ENCODE measurements at regions not wholly inside any gene's neighbourhood (a gene's known extent, or its start where the extent isn't known, plus 50 kb on each side); places are given as distances from the start of the nearest gene placed in this dataset.
"Not testable (repeated sequence)": the region's sequence is repeated elsewhere in the genome, so short reads cannot be mapped to it uniquely, and the experiment has no call there.

GRCh38 chr5:36777105-36777757, 99.3 kb upstream of the NIPBL start:
- TF ChIP-seq CTCF (IDR thresholded peaks at IDR 0.05) (no peak), EZH2 (IDR thresholded peaks at IDR 0.05; ENCODE audit: borderline replicate concordance, insufficient read depth, low read depth, low read length, poor library complexity, severe bottlenecking) (no peak)
- 28% methylated on average over 4 of the region's 5 CpGs for WGBS (ENCODE audit: insufficient coverage)
- Mint-ChIP-seq H3K4me1 (no peaks in the 10 kb centered on the region), H3K9me3 (ENCODE audit: insufficient read depth) (peaks cover 3% of the 10 kb centered on the region), H3K27me3 (peaks cover 35% of the 10 kb centered on the region), H3K27ac (no peak overlapping the region), H3K4me3 (no peak overlapping the region)
- H3K27ac ChIP-seq (ENCODE audit: low read length in 2 of 2): no peak overlapping the region
- H2AFZ ChIP-seq (ENCODE audit: insufficient read depth, low read depth, low read length, poor library complexity, severe bottlenecking): no peak overlapping the region
- no peak overlapping the region for H3K9ac ChIP-seq (ENCODE audit: low read length)
- ChIA-PET CTCF (interaction anchor here (0.7 kb wide), 1 partner anchor 66 kb away, joined by 6 read pairs; no protein-coding TSS in a partner anchor), POLR2A (no interaction called here)
- intact Hi-C loops (cut with micrococcal nuclease): no loop called here
- H3K27me3 ChIP-seq (replicated peaks in 1 of 4; ENCODE audit: control extremely low read depth in 1 of 4, control insufficient read depth in 3 of 4, insufficient read depth in 4 of 4, low read length in 3 of 4): peaks cover 0 to 6% (median 2%) of the 10 kb centered on the region in 4 experiments
- no peak for DNase-seq
- no peak for ATAC-seq (ENCODE audit: low read depth)
- H3K4me3 ChIP-seq (ENCODE audit: control extremely low read depth in 1 of 5, extremely low read depth in 1 of 5, insufficient read depth in 1 of 5, low read depth in 2 of 5, low read length in 4 of 5): no peak overlapping the region
- no peak overlapping the region for H3K4me2 ChIP-seq (replicated peaks; ENCODE audit: low read depth, low read length, poor library complexity, severe bottlenecking)
- no peaks in the 10 kb centered on the region for H4K20me1 ChIP-seq (ENCODE audit: control insufficient read depth, insufficient read depth, low read length, poor library complexity, severe bottlenecking)
- H3K9me3 ChIP-seq (ENCODE audit: control extremely low read depth in 1 of 3, control insufficient read depth in 2 of 3, insufficient read depth in 1 of 3, low read length in 2 of 3): peaks cover 0 to 3% (median 0%) of the 10 kb centered on the region in 3 donors
- H3K4me1 ChIP-seq (ENCODE audit: control insufficient read depth in 2 of 2, insufficient read depth in 2 of 2, low read length in 2 of 2): no peaks in the 10 kb centered on the region
- no peaks in the 10 kb centered on the region for H3K79me2 ChIP-seq (ENCODE audit: control insufficient read depth, insufficient read depth, low read length)
- H3K36me3 ChIP-seq (replicated peaks in 1 of 2; ENCODE audit: control extremely low read depth in 1 of 2, control insufficient read depth in 1 of 2, extremely low read depth in 1 of 2, insufficient read depth in 2 of 2, low read length in 1 of 2): no peaks in the 10 kb centered on the region

GRCh38 chr5:36778336-36778735, 98.2 kb upstream of the NIPBL start:
- Histone ChIP-seq H3K4me1 (ENCODE audit: control insufficient read depth in 2 of 2, insufficient read depth in 2 of 2, low read length in 2 of 2) (no peaks in the 10 kb centered on the region), H3K4me3 (ENCODE audit: control extremely low read depth in 1 of 5, extremely low read depth in 1 of 5, insufficient read depth in 1 of 5, low read depth in 2 of 5, low read length in 4 of 5) (no peak overlapping the region), H3K9ac (ENCODE audit: low read length) (no peak overlapping the region), H3K36me3 (replicated peaks in 1 of 2; ENCODE audit: control extremely low read depth in 1 of 2, control insufficient read depth in 1 of 2, extremely low read depth in 1 of 2, insufficient read depth in 2 of 2, low read length in 1 of 2) (no peaks in the 10 kb centered on the region), H3K4me2 (replicated peaks; ENCODE audit: low read depth, low read length, poor library complexity, severe bottlenecking) (no peak overlapping the region), H4K20me1 (ENCODE audit: control insufficient read depth, insufficient read depth, low read length, poor library complexity, severe bottlenecking) (no peaks in the 10 kb centered on the region), H3K79me2 (ENCODE audit: control insufficient read depth, insufficient read depth, low read length) (no peaks in the 10 kb centered on the region), H3K27me3 (replicated peaks in 1 of 4; ENCODE audit: control extremely low read depth in 1 of 4, control insufficient read depth in 3 of 4, insufficient read depth in 4 of 4, low read length in 3 of 4) (peaks cover 0 to 6% (median 2%) of the 10 kb centered on the region in 4 experiments), H2AFZ (ENCODE audit: insufficient read depth, low read depth, low read length, poor library complexity, severe bottlenecking) (no peak overlapping the region), H3K27ac (ENCODE audit: low read length in 2 of 2) (no peak overlapping the region), H3K9me3 (ENCODE audit: control extremely low read depth in 1 of 3, control insufficient read depth in 2 of 3, insufficient read depth in 1 of 3, low read length in 2 of 3) (peaks cover 0 to 3% (median 0%) of the 10 kb centered on the region in 3 donors)
- H3K4me3 Mint-ChIP-seq: no peak overlapping the region
- H3K9me3 Mint-ChIP-seq (ENCODE audit: insufficient read depth): peaks cover 3% of the 10 kb centered on the region
- intact Hi-C loops (cut with micrococcal nuclease): no loop called here
- POLR2A ChIA-PET: no interaction called here
- peaks cover 34% of the 10 kb centered on the region for H3K27me3 Mint-ChIP-seq
- TF ChIP-seq EZH2 (IDR thresholded peaks at IDR 0.05; ENCODE audit: borderline replicate concordance, insufficient read depth, low read depth, low read length, poor library complexity, severe bottlenecking) (no peak), CTCF (IDR thresholded peaks at IDR 0.05) (no peak)
- no peak for DNase-seq
- H3K27ac Mint-ChIP-seq: no peak overlapping the region
- ATAC-seq (ENCODE audit: low read depth): no peak
- CTCF ChIA-PET: interaction anchor here (0.7 kb wide), 1 partner anchor 20 kb away, joined by 3 read pairs; no protein-coding TSS in a partner anchor
- H3K4me1 Mint-ChIP-seq: no peaks in the 10 kb centered on the region

GRCh38 chr5:36782612-36783011, 94.0 kb upstream of the NIPBL start:
- H3K27ac ChIP-seq (ENCODE audit: low read length in 2 of 2); POLR2A ChIA-PET; H3K4me3 Mint-ChIP-seq; H3K27ac Mint-ChIP-seq; H3K4me1 Mint-ChIP-seq; H3K9me3 Mint-ChIP-seq (ENCODE audit: insufficient read depth); H3K9ac ChIP-seq (ENCODE audit: low read length); H3K4me3 ChIP-seq (ENCODE audit: control extremely low read depth in 1 of 5, extremely low read depth in 1 of 5, insufficient read depth in 1 of 5, low read depth in 2 of 5, low read length in 4 of 5); H3K27me3 ChIP-seq (replicated peaks in 1 of 4; ENCODE audit: control extremely low read depth in 1 of 4, control insufficient read depth in 3 of 4, insufficient read depth in 4 of 4, low read length in 3 of 4); H3K79me2 ChIP-seq (ENCODE audit: control insufficient read depth, insufficient read depth, low read length); H2AFZ ChIP-seq (ENCODE audit: insufficient read depth, low read depth, low read length, poor library complexity, severe bottlenecking); DNase-seq; H3K9me3 ChIP-seq (ENCODE audit: control extremely low read depth in 1 of 3, control insufficient read depth in 2 of 3, insufficient read depth in 1 of 3, low read length in 2 of 3); CTCF ChIA-PET; intact Hi-C loops (cut with micrococcal nuclease); H4K20me1 ChIP-seq (ENCODE audit: control insufficient read depth, insufficient read depth, low read length, poor library complexity, severe bottlenecking); H3K36me3 ChIP-seq (replicated peaks in 1 of 2; ENCODE audit: control extremely low read depth in 1 of 2, control insufficient read depth in 1 of 2, extremely low read depth in 1 of 2, insufficient read depth in 2 of 2, low read length in 1 of 2); ATAC-seq (ENCODE audit: low read depth); H3K4me1 ChIP-seq (ENCODE audit: control insufficient read depth in 2 of 2, insufficient read depth in 2 of 2, low read length in 2 of 2); H3K4me2 ChIP-seq (replicated peaks; ENCODE audit: low read depth, low read length, poor library complexity, severe bottlenecking): not testable (repeated sequence)
- peaks cover 25% of the 10 kb centered on the region for H3K27me3 Mint-ChIP-seq
- 90% methylated on average over 18 of the region's 26 CpGs for WGBS (ENCODE audit: insufficient coverage)

Measured in B cell (primary cell).